SJCRH30 (cell line): ENCODE measurements at regions not wholly inside any gene's neighbourhood (a gene's known extent, or its start where the extent isn't known, plus 50 kb on each side); places are given as distances from the start of the nearest gene placed in this dataset.
"Not testable (repeated sequence)": the region's sequence is repeated elsewhere in the genome, so short reads cannot be mapped to it uniquely, and the experiment has no call there.

Experiments
- DNase-seq, 2 experiments: peaks; one replicate each; pipeline ENCODE4 v3.0.0-alpha.2; 2015 to 2020
- H3K27ac ChIP-seq: fragments of 250-450 bp; sonication (Bioruptor Pico); 2 replicates; pipeline ENCODE4 v1.5.1; 2020; ENCODE audit warnings: mild to moderate bottlenecking, moderate library complexity
- H3K27me3 ChIP-seq: fragments of 250-450 bp; sonication (Bioruptor Pico); 2 replicates; pipeline ENCODE4 v1.5.1; 2020; ENCODE audit warnings: mild to moderate bottlenecking, moderate library complexity
- H3K36me3 ChIP-seq: fragments of 250-450 bp; sonication (Bioruptor Pico); 2 replicates; pipeline ENCODE4 v1.5.1; 2020; ENCODE audit warnings: mild to moderate bottlenecking, moderate library complexity
- H3K4me1 ChIP-seq: fragments of 250-450 bp; sonication (Bioruptor Pico); 2 replicates; pipeline ENCODE4 v1.5.1; 2020; ENCODE audit warnings: mild to moderate bottlenecking, moderate library complexity
- H3K4me3 ChIP-seq: fragments of 250-450 bp; sonication (Bioruptor Pico); 2 replicates; pipeline ENCODE4 v1.5.1; 2020; ENCODE audit warnings: mild to moderate bottlenecking, moderate library complexity
- H3K9me3 ChIP-seq: fragments of 250-450 bp; sonication (Bioruptor Pico); replicated peaks from 2 replicates; pipeline ENCODE4 v1.5.1; 2020; ENCODE audit warnings: mild to moderate bottlenecking, moderate library complexity

DNA sequence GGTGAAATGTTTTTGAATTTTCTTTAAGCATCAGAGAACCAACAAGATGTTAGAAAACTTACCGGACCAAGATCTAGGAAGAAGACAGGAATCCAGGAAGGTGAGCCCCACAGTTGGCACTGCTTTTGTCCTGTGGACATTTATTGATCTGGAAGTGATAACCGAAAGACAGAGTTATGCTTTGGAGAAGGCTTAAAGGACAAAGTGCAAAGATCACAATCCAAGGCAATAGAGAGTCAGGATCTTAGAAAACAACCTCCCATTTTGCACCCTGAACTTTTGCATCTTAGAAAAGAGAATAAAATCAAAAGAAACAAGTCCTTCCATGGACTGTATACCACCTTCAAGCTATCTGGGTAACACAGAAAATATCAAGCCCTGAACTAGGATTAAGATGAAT is 129.4 kb upstream of the SRD5A2 start:
- Histone ChIP-seq H3K4me3 (no peak overlapping the region), H3K27me3 (peaks cover 8% of the 10 kb centered on the region; the same call in 1 of the 2 replicates), H3K9me3 (no peaks in the 10 kb centered on the region), H3K36me3 (no peaks in the 10 kb centered on the region), H3K4me1 (no peaks in the 10 kb centered on the region), H3K27ac (no peak overlapping the region)
- no peak for DNase-seq

DNA sequence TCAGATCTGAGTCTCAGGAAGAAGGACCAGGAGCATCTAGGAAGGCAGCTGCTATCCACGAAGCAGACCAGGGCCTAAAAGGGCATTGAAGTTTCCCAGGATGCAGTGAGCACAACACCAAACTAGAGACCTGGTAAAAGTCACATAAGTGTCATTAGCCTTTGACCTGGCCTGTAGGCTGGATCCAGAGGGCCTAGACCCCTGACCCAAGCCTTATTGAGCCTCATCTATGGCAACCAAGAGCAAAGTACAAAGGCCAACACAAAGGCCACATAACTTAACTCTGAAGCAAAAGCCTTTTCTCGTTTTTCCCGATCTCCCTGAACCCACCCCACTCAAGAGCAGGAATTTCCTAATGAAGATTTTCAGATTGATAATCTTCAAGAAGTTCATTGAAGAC is 127.3 kb upstream of the SRD5A2 start:
- no peak overlapping the region for H3K4me3 ChIP-seq
- no peaks in the 10 kb centered on the region for H3K36me3 ChIP-seq
- H3K4me1 ChIP-seq = no peaks in the 10 kb centered on the region
- no peak for DNase-seq
- H3K27me3 ChIP-seq = peaks cover 8% of the 10 kb centered on the region; the same call in 1 of the 2 replicates
- H3K9me3 ChIP-seq = no peaks in the 10 kb centered on the region
- H3K27ac ChIP-seq = no peak overlapping the region

DNA sequence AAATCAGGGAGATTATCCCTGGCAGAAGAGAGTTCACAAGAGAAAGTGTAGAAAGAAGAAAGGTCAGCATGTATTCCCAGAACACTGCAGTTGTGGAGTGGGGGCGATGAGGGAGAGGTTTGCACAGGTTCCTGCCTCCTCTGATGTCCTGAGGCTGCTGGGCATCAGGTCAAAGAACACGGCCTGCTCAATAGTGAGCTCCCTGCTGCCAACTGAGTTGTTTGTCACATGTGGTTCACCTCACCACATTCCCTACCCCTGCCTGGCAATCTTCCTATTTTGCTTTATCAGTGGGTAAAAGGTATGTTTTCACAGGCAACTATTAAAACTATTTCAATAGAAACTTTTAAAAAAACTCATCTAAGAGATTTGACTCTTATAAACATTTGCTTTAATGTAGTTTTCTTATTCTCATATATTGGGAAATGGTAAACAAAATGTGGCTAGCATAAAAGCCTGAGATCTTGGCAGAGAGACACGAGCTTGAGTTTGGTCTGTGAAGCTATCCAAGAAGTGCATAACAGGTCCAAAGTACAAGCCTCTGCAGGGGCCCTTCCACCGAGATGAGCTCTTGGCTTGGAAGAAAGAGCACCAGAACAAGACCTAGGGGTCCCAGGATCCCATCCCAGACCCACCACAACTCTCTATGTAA is 123.9 kb upstream of the SRD5A2 start:
- Histone ChIP-seq H3K4me1 (no peaks in the 10 kb centered on the region), H3K27ac (no peak overlapping the region), H3K27me3 (peaks cover 8% of the 10 kb centered on the region; the same call in 1 of the 2 replicates)

DNA sequence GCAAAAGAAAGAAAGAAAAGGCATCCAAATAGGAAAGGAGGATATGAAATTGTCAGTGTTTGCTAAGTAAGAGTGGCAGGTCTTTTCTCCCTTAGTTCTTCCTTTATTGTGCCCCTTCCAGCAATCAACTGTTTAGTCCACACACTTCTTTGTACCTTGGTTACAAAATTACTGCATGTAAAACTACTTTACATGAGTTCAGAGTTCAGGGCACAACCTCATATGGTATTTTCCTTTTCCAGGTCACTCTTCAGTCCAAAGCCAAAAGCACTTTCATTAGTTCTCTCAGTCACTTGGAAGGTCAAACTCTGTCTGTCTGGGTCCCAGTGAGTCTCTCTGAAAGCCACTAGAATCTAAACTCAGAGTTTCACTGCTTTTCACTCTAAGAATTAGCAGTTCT is 122.5 kb upstream of the SRD5A2 start:
- H3K36me3 ChIP-seq = no peaks in the 10 kb centered on the region
- peaks cover 10% of the 10 kb centered on the region; the same call in 1 of the 2 replicates for H3K9me3 ChIP-seq
- H3K27ac ChIP-seq = no peak overlapping the region
- DNase-seq = no peak
- no peak overlapping the region for H3K4me3 ChIP-seq
- H3K27me3 ChIP-seq = peaks cover 2% of the 10 kb centered on the region; the same call in 1 of the 2 replicates
- H3K4me1 ChIP-seq = no peaks in the 10 kb centered on the region

More for the DNA sequence above, 123.9 kb upstream of the SRD5A2 start:
- Histone ChIP-seq H3K9me3 (peaks cover 3% of the 10 kb centered on the region; the same call in 1 of the 2 replicates), H3K4me3 (no peak overlapping the region), H3K36me3 (no peaks in the 10 kb centered on the region)
- no peak for DNase-seq

DNA sequence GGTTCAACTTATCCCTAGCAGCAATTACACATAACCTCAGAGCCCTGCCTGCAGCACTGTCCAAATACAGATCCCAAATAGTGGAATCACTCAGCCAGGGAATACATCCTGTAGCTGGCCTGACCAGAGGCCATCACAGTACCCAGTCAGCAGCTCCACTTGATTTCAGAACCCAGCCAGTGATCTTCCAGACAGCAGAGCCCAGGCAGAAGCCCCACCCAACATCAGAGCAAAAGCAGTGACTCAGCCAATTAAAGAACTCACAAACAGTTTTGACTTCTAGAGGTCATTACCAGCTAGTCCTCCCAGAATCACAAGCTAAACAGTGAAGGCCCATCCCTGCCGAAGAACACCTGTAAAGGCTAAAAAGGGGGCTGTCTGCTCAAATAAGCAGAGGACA is 118.0 kb upstream of the SRD5A2 start:
- H3K4me1 ChIP-seq = no peaks in the 10 kb centered on the region
- no peaks in the 10 kb centered on the region for H3K36me3 ChIP-seq
- no peak overlapping the region for H3K27ac ChIP-seq
- no peaks in the 10 kb centered on the region for H3K27me3 ChIP-seq
- DNase-seq = no peak
- peaks cover 16% of the 10 kb centered on the region for H3K9me3 ChIP-seq
- no peak overlapping the region for H3K4me3 ChIP-seq

DNA sequence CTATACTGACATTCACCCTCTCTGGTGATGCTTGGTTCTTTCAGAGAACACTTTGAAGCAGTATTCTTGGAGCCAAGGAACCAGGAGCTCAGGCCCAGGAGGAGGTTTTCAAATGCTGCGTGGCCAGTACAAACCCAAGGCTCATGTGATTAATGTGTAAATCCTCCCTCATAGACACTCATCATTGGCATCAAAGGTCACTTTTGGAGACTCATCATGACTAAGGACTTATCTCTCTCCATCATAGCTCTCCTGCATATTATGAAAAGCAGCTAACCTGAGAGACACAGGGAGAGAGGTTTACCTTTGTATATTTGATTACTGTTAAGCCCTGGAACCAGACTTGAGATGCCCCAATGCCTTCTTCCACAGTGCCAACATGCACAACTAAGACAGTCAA is 115.3 kb upstream of the SRD5A2 start:
- peaks cover 19% of the 10 kb centered on the region for H3K9me3 ChIP-seq

DNA sequence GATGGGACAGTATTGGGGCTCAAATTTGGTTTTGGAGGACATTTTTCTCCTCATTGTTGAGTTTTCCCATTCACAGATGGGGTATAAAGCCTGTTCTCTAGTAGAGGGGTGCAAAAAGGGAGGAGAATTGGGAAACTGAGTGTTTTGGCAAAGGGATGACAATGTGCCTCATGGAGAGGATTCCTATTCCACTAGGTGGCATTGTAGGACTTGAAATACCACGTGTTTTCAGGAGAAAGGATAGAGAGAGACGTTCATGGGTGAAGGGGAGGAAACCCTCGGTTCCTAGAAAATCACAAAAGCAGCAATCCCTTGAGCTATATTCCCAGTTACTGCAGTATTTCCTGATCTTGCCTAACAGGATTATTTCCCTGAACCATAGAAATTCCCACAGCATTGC is 113.7 kb upstream of the SRD5A2 start:
- Histone ChIP-seq H3K4me1 (no peaks in the 10 kb centered on the region), H3K9me3 (peaks cover 18% of the 10 kb centered on the region), H3K27me3 (no peaks in the 10 kb centered on the region), H3K27ac (no peak overlapping the region), H3K36me3 (no peaks in the 10 kb centered on the region), H3K4me3 (no peak overlapping the region)
- DNase-seq = peak in 1 of 2 experiments; percentile 54

More for the DNA sequence above, 115.3 kb upstream of the SRD5A2 start:
- Histone ChIP-seq H3K4me1 (no peaks in the 10 kb centered on the region), H3K27ac (no peak overlapping the region), H3K36me3 (no peaks in the 10 kb centered on the region), H3K4me3 (no peak overlapping the region), H3K27me3 (no peaks in the 10 kb centered on the region)
- no peak for DNase-seq

DNA sequence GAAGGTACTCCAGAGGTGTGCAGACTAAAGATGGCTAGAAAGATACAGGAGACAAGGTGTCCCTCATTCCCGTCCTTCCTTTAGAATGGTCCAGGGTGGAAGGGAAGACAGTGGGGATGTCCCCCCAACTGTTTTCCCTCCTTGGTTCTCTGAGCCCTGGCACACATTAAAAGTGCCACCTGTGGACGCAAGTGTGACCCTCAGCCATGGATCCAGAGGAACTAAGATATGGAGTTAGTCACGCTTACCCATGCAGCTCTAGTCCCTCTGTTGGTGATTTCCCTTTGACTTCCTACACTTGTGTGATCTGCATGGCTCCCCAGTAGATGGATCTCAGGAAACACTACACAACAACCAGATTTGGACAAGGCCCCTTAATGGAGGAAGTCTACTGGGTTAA is 113.1 kb upstream of the SRD5A2 start:
- Histone ChIP-seq H3K27me3 (no peaks in the 10 kb centered on the region), H3K4me3 (no peak overlapping the region), H3K4me1 (no peaks in the 10 kb centered on the region), H3K27ac (no peak overlapping the region), H3K36me3 (no peaks in the 10 kb centered on the region), H3K9me3 (peaks cover 12% of the 10 kb centered on the region)
- DNase-seq = peak in 1 of 2 experiments; percentile 25

DNA sequence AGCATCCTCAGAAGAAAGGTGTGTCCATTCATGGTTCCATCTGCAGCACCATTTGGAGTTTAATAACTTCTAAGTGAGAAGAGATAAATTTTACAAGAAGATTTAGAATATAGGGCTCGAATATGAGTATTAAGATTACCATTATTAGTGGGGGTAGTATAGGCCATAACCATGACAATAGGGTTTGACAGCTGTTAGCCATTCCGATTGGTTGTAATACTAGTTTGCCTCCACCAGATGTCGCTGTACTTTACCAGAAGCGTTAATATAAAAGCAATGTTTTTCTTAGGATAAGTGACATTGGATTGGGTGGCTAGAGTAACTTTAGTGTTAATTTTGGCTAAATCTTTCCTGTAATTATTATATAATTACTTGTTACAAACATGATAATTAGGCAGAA is 107.5 kb upstream of the SRD5A2 start:
- peak in 1 of 2 experiments; percentile 32 for DNase-seq
- Histone ChIP-seq H3K27ac (no peak overlapping the region), H3K9me3 (peaks cover 12% of the 10 kb centered on the region), H3K27me3 (no peaks in the 10 kb centered on the region), H3K4me3 (no peak overlapping the region), H3K36me3 (no peaks in the 10 kb centered on the region), H3K4me1 (no peaks in the 10 kb centered on the region)

DNA sequence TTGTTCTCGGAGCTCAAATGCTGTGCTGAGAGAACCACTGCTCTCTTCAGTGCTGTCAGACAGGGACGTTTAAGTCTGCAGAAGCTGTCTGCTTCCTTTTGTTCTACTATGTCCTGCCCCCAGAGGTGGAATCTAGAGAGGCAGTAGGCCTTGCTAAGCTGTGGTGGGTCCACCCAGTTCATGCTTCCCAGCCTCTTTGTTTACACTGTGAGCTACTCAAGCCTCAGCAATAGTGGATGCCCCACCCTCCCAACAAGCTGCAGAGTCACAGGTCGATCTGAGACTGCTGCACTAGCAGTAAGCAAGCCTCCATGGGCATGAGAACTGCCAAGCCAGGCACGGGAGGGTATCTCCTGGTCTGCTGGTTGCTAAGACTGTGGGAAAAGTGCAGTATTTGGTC is 102.8 kb upstream of the SRD5A2 start:
- H3K36me3 ChIP-seq, DNase-seq, H3K4me1 ChIP-seq, H3K27me3 ChIP-seq, H3K4me3 ChIP-seq, H3K27ac ChIP-seq: not testable (repeated sequence)
- H3K9me3 ChIP-seq = peaks cover 15% of the 10 kb centered on the region

DNA sequence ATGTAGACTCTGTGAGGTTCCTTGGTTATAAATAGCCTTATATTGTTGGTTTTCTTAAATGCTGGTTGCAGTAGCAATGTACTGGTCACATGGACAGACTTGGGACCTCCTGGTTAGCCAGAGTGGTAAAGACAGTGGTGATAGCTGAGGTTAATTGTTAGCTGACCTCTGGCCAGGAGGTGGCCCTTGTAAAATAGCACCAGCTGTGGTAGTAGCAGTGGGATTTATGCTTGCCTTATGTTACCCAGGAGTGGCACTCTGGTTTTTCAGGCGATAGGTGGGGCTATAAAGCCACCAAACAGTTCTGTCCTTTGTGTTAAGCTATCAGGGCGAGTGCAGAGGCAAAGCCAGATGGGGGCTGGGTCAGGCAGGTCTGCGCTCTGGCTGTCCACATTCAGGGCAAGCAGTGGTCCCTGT is 94.8 kb upstream of the SRD5A2 start:
- Histone ChIP-seq H3K27ac (no peak overlapping the region), H3K4me3 (no peak overlapping the region), H3K4me1 (no peaks in the 10 kb centered on the region), H3K36me3 (no peaks in the 10 kb centered on the region), H3K27me3 (no peaks in the 10 kb centered on the region), H3K9me3 (0 out of 2 replicates have a peak, but pooled peaks cover 5% of the 10 kb centered on the region)
- peak; percentile 13 to 40 for DNase-seq

DNA sequence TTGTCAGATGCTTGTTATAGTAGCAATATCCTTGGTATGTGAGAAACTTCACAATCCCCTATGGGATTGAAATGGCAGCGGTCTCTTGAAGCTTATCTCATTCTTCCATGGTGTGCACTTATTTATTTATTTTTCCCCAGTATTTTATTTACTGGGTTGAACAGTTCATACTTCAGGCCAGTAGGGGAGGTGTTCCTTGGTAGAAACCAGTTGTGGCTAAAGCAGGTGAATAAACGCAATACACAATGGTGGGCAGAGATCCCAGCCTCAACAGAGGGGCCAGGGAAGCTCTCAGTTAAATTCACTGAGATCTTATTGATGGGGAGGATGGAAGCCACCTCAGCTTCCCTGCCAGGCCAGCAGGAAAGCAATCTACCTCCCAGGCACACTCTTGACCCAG is 93.7 kb upstream of the SRD5A2 start:
- Histone ChIP-seq H3K4me3 (no peak overlapping the region), H3K27me3 (no peaks in the 10 kb centered on the region), H3K4me1 (no peaks in the 10 kb centered on the region), H3K27ac (no peak overlapping the region), H3K36me3 (no peaks in the 10 kb centered on the region), H3K9me3 (0 out of 2 replicates have a peak, but pooled peaks cover 1% of the 10 kb centered on the region)
- DNase-seq = no peak

DNA sequence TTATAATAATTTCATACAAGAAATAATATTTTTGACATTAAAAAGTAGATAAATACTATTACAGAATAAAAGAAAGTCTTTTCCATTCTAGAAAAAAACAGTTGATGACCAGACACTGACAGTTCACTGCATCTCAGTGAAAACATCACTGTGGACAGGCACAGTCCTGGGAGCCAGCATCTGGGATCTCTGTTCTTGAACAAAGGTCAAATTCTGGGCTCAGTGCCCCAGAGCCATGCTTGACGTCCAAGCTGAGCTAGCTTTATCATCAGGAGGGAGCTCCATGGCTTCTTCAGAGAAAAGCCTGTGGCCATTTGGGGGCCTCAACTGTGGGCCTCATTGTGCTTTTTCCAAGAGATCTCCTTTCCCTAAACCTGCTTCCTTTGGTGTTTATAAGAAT is 86.1 kb upstream of the SRD5A2 start:
- Histone ChIP-seq H3K4me3 (no peak overlapping the region), H3K27ac (no peak overlapping the region), H3K4me1 (no peaks in the 10 kb centered on the region), H3K27me3 (no peaks in the 10 kb centered on the region), H3K9me3 (peaks cover 5% of the 10 kb centered on the region), H3K36me3 (no peaks in the 10 kb centered on the region)
- DNase-seq = no peak

DNA sequence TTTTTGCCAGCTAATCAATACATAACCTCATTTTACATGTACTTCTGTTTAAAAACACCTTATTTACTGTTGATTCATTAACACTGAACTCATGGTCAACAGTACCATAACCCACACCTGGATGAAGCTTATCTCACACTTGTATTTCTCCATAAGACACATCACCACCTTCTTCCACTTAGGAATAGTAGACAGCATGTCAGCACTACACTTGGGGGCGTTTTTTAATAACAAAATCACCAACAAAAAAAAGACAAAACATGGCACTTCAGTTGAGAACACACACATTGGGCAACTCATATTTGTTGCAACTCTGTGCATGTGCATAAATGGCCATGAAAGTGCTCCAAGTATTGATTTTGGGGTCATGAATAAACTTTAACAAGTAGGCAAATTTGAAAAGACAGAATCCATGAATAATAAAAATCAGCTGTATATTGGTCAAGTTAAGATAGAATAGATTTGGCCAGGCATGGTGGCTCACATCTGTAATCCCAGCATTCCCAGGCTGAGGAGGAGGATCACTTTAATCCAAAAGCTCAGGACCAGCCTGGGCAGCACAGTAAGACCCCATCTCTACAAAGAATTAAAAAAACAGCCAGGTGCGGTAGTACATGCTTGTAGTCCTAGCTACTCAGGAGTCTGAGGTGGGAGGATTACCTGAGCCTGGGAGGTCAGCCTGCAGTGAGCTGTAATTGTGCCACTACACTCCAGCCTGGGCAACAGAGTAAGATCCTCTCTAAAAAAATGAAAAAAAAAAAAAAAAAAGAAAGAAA is 84.4 kb upstream of the SRD5A2 start:
- no peak for DNase-seq
- Histone ChIP-seq H3K36me3 (no peaks in the 10 kb centered on the region), H3K4me1 (no peaks in the 10 kb centered on the region), H3K27ac (no peak overlapping the region), H3K27me3 (no peaks in the 10 kb centered on the region), H3K9me3 (peaks cover 5% of the 10 kb centered on the region), H3K4me3 (no peak overlapping the region)

DNA sequence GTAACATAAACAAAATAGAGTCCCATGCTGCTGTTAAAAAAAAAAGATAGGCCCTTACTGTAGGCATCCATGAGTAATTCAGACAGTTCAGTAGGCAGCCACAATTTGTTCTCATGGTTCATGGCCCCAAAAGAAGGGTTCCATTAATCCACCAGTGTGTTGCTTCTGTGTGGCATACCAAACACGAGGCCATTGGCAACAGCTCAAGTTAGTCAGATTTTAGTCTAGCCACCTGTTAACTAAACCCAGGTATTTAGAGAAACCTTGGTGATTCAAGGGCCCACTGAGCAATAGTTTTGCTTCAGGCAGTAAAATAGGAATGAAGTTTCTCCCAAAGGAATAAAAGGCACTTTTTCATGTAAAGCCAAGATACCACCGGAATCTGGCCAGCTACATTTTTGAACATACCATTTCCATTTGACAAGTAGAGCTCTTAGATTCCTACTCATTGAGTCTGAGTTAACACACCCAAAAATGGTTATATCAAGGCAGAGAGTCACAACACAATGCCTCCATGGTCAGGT is 80.1 kb upstream of the SRD5A2 start:
- no peaks in the 10 kb centered on the region; the same call in 1 of the 2 replicates for H3K36me3 ChIP-seq
- no peak for DNase-seq
- H3K4me3 ChIP-seq = no peak overlapping the region
- peaks cover 7% of the 10 kb centered on the region; the same call in 1 of the 2 replicates for H3K27me3 ChIP-seq
- no peak overlapping the region for H3K27ac ChIP-seq
- H3K4me1 ChIP-seq = no peaks in the 10 kb centered on the region
- H3K9me3 ChIP-seq = peaks cover 5% of the 10 kb centered on the region
